Breast epithelium (tissue), 4 donors: ENCODE measurements at regions not wholly inside any gene's neighbourhood (a gene's known extent, or its start where the extent isn't known, plus 50 kb on each side); places are given as distances from the start of the nearest gene placed in this dataset.

Source experiments
- DNase-seq, 2 donors: peaks; one replicate each; pipeline ENCODE4 v3.0.0-alpha.2; 2019; ENCODE audit warnings: low spot score in 2 of 2
- H3K27ac ChIP-seq, 2 donors: fragments of 200-600 bp; sonication (generic) in 1 of 2; one replicate each; pipeline ENCODE4 v1.5.1; 2016 to 2019; ENCODE audit warnings: mild to moderate bottlenecking in 1 of 2
- H3K27me3 ChIP-seq, 2 donors: fragments of 200-600 bp; sonication (generic) in 1 of 2; one replicate each; pipeline versions ENCODE4 v1.5.1 to v1.6.0; 2017 to 2019; ENCODE audit warnings: control low read depth in 1 of 2, mild to moderate bottlenecking in 1 of 2
- H3K36me3 ChIP-seq: fragments of 200-600 bp; one replicate; pipeline ENCODE4 v1.5.1; 2019
- H3K4me1 ChIP-seq, 2 donors: fragments of 200-600 bp; sonication (generic); one replicate each; pipeline ENCODE4 v1.5.1; 2016 to 2019; ENCODE audit warnings: control low read depth in 1 of 2
- H3K4me3 ChIP-seq, 3 donors: fragments of 200-600 bp; sonication (generic); 1 replicate in 2 of 3; 2 replicates in 1 of 3; pipeline ENCODE4 v1.5.1; 2016 to 2019; ENCODE audit warnings: mild to moderate bottlenecking in 3 of 3, moderate library complexity in 2 of 3
- H3K9me3 ChIP-seq, 2 donors: fragments of 200-600 bp; sonication (generic) in 1 of 2; one replicate each; pipeline ENCODE4 v1.5.1; 2016 to 2019; ENCODE audit warnings: control low read depth in 1 of 2
- CTCF ChIP-seq, 3 donors: fragments of 450-650 bp; IDR thresholded peaks; one replicate each; pipeline ENCODE4 v1.5.1; 2016 to 2017; ENCODE audit warnings: antibody characterized with exemption in 3 of 3, mild to moderate bottlenecking in 3 of 3, moderate library complexity in 3 of 3
- POLR2A ChIP-seq: fragments of 450-650 bp; IDR thresholded peaks from one replicate; pipeline ENCODE4 v1.6.1; 2016; ENCODE audit warnings: antibody characterized with exemption, mild to moderate bottlenecking, moderate library complexity
- POLR2AphosphoS5 ChIP-seq, 3 donors: sonication (generic); formaldehyde crosslinking; IDR thresholded peaks; one replicate each; pipeline ENCODE4 v1.6.1; 2017; ENCODE audit warnings: antibody characterized with exemption in 3 of 3
- intact Hi-C: fragments of 100-400 bp; cut with DNase I; formaldehyde crosslinking; loops from one replicate; pipeline ENCODE4 v1.15.1; 2023; ENCODE audit warnings: low total_unique reads

- intact Hi-C loops, result no loop called here
- peaks cover 0 to 8% of the 10 kb centered on the region in 2 donors for H3K9me3 ChIP-seq
- peak in 1 of 2 donors; percentile 13 for DNase-seq
- no peak overlapping the region for H3K4me3 ChIP-seq
- peaks cover 0 to 32% of the 10 kb centered on the region in 2 donors for H3K27me3 ChIP-seq
- no peak overlapping the region for H3K27ac ChIP-seq
- H3K4me1 ChIP-seq, result peaks cover 0 to 3% of the 10 kb centered on the region in 2 donors
- H3K36me3 ChIP-seq, result no peaks in the 10 kb centered on the region
- TF ChIP-seq CTCF (IDR thresholded peaks at IDR 0.05), result no peak
- no peak for TF ChIP-seq POLR2AphosphoS5 (IDR thresholded peaks at IDR 0.05)
- no peak for TF ChIP-seq POLR2A
Observed at GRCh38 chr14:101076451-101077198, 173.1 kb upstream of the RTL1 start.

- Histone ChIP-seq H3K4me3 (peak overlapping the region in 2 of 3 donors; percentile 37 to 52), H3K27ac (no peak overlapping the region), H3K36me3 (no peaks in the 10 kb centered on the region), H3K4me1 (peaks cover 0 to 3% of the 10 kb centered on the region in 2 donors), H3K9me3 (peaks cover 0 to 8% of the 10 kb centered on the region in 2 donors), H3K27me3 (peaks cover 0 to 32% of the 10 kb centered on the region in 2 donors)
- TF ChIP-seq POLR2AphosphoS5 (IDR thresholded peaks at IDR 0.05) (no peak), POLR2A (no peak), CTCF (IDR thresholded peaks at IDR 0.05) (no peak)
- peak in 1 of 2 donors; percentile 16 for DNase-seq
- intact Hi-C loops, result no loop called here
Observed at GRCh38 chr14:101077481-101078074, 174.1 kb upstream of the RTL1 start.

GRCh38 chr14:101078170-101078891, 174.8 kb upstream of the RTL1 start:
- intact Hi-C loops, result no loop called here

GRCh38 chr14:101078892-101079221, 175.3 kb upstream of the RTL1 start:
- no peaks in the 10 kb centered on the region for H3K4me1 ChIP-seq
- intact Hi-C loops, result no loop called here
- H3K36me3 ChIP-seq, result no peaks in the 10 kb centered on the region
- H3K27ac ChIP-seq, result no peak overlapping the region
- peaks cover 0 to 8% of the 10 kb centered on the region in 2 donors for H3K9me3 ChIP-seq
- TF ChIP-seq CTCF (IDR thresholded peaks at IDR 0.05), result no peak
- no peak overlapping the region for H3K4me3 ChIP-seq
- DNase-seq, result peak in 1 of 2 donors; percentile 10
- peaks cover 0 to 32% of the 10 kb centered on the region in 2 donors for H3K27me3 ChIP-seq

More at GRCh38 chr14:101078170-101078891, 174.8 kb upstream of the RTL1 start:
- peaks cover 0 to 32% of the 10 kb centered on the region in 2 donors for H3K27me3 ChIP-seq
- no peaks in the 10 kb centered on the region for H3K36me3 ChIP-seq
- DNase-seq, result no peak
- peaks cover 0 to 8% of the 10 kb centered on the region in 2 donors for H3K9me3 ChIP-seq
- no peak overlapping the region for H3K27ac ChIP-seq
- H3K4me3 ChIP-seq, result no peak overlapping the region
- no peak for TF ChIP-seq POLR2AphosphoS5 (IDR thresholded peaks at IDR 0.05)
- TF ChIP-seq POLR2A, result no peak
- TF ChIP-seq CTCF (IDR thresholded peaks at IDR 0.05), result no peak
- peaks cover 0 to 3% of the 10 kb centered on the region in 2 donors for H3K4me1 ChIP-seq
